ENCODE measurements at regions not wholly inside any gene's neighbourhood (a gene's known extent, or its start where the extent isn't known, plus 50 kb on each side); places are given as distances from the start of the nearest gene placed in this dataset.

DNA sequence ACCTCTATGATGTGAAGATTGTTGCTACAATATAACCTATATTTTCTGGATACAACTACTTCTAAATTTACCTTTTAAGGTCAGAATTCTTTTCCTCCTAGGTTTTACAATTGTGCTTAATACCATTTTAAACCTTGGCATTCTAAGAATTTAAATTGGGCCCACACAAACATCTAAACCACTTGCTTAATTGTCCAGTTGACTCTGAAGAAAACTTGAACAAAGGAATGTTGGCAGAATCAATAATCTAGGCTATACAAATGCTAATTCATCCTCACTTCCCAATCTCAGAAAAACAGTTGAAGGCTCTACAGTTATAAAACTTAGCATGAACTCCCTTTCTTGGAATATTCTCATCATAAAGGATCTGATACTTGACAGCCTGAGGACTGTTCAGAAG lies 84.3 kb downstream of the RPRM start:
- no peak overlapping the region for H2AFZ ChIP-seq (ENCODE audit: low read length)
- no peaks in the 10 kb centered on the region for H4K20me1 ChIP-seq (ENCODE audit: control insufficient read depth, extremely low read depth, insufficient read depth, low read length)
- H3K4me3 ChIP-seq (replicated peaks in 1 of 4; ENCODE audit: control extremely low read depth in 1 of 4, insufficient read depth in 1 of 4, low read depth in 3 of 4, low read length in 4 of 4) = no peak overlapping the region
- no peak overlapping the region for H3K4me2 ChIP-seq (ENCODE audit: extremely low read depth, insufficient read depth, low read length)
- no peaks in the 10 kb centered on the region for H3K79me2 ChIP-seq (ENCODE audit: control insufficient read depth, insufficient read depth, low read length)
- no peaks in the 10 kb centered on the region for H3K4me1 ChIP-seq (ENCODE audit: control insufficient read depth, extremely low read depth, insufficient read depth, low read length)
- H3K9me3 ChIP-seq (ENCODE audit: control insufficient read depth, insufficient read depth, low read depth, low read length) = no peaks in the 10 kb centered on the region
- peak in 1 of 2 donors; percentile 18 for DNase-seq (ENCODE audit: low read depth in 2 of 2)
- no peaks in the 10 kb centered on the region for H3K27me3 ChIP-seq (ENCODE audit: control insufficient read depth, insufficient read depth, low read length)
- no peaks in the 10 kb centered on the region for H3K36me3 ChIP-seq (ENCODE audit: control insufficient read depth, insufficient read depth, low read length)
- no peak for TF ChIP-seq EZH2 (IDR thresholded peaks at IDR 0.05; ENCODE audit: low read length, missing control alignments)
- TF ChIP-seq, protein P1, sequence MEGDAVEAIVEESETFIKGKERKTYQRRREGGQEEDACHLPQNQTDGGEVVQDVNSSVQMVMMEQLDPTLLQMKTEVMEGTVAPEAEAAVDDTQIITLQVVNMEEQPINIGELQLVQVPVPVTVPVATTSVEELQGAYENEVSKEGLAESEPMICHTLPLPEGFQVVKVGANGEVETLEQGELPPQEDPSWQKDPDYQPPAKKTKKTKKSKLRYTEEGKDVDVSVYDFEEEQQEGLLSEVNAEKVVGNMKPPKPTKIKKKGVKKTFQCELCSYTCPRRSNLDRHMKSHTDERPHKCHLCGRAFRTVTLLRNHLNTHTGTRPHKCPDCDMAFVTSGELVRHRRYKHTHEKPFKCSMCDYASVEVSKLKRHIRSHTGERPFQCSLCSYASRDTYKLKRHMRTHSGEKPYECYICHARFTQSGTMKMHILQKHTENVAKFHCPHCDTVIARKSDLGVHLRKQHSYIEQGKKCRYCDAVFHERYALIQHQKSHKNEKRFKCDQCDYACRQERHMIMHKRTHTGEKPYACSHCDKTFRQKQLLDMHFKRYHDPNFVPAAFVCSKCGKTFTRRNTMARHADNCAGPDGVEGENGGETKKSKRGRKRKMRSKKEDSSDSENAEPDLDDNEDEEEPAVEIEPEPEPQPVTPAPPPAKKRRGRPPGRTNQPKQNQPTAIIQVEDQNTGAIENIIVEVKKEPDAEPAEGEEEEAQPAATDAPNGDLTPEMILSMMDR (conservative IDR thresholded peaks at IDR 0.05 in 1 of 2, IDR thresholded peaks at IDR 0.05 in 1 of 2; ENCODE audit: low read depth in 1 of 2, low read length in 2 of 2) = no peak
- H3K9ac ChIP-seq (ENCODE audit: insufficient read depth, low read length) = no peak overlapping the region
- H3K27ac ChIP-seq (ENCODE audit: insufficient read depth, low read length) = no peak overlapping the region

DNA sequence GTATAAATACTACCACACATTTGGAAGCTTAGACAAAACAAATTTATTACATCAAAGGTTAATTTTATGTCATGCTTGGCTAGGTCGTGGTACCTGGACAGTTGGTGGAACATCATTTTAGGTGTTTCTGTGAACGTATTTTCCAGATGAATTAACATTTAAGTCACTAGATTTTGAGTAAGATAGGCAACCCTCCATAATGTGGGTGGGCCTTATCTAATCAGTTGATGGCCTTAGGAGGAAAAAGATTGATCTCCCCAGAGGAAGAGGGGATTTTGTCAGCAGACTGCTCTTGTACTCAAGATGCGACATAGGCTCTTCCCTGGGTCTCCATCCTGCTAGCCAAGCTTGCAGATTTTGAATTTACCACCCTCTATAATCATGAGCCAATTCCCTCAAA lies 85.0 kb downstream of the RPRM start:
- H3K4me1 ChIP-seq (ENCODE audit: control insufficient read depth, extremely low read depth, insufficient read depth, low read length) = no peaks in the 10 kb centered on the region
- no peak overlapping the region for H3K27ac ChIP-seq (ENCODE audit: insufficient read depth, low read length)
- no peak for DNase-seq (ENCODE audit: low read depth in 2 of 2)
- no peak overlapping the region for H3K4me3 ChIP-seq (replicated peaks in 1 of 4; ENCODE audit: control extremely low read depth in 1 of 4, insufficient read depth in 1 of 4, low read depth in 3 of 4, low read length in 4 of 4)
- no peak overlapping the region for H3K9ac ChIP-seq (ENCODE audit: insufficient read depth, low read length)
- no peaks in the 10 kb centered on the region for H3K79me2 ChIP-seq (ENCODE audit: control insufficient read depth, insufficient read depth, low read length)
- H4K20me1 ChIP-seq (ENCODE audit: control insufficient read depth, extremely low read depth, insufficient read depth, low read length) = no peaks in the 10 kb centered on the region
- no peak overlapping the region for H3K4me2 ChIP-seq (ENCODE audit: extremely low read depth, insufficient read depth, low read length)
- no peaks in the 10 kb centered on the region for H3K9me3 ChIP-seq (ENCODE audit: control insufficient read depth, insufficient read depth, low read depth, low read length)
- no peaks in the 10 kb centered on the region for H3K36me3 ChIP-seq (ENCODE audit: control insufficient read depth, insufficient read depth, low read length)
- H2AFZ ChIP-seq (ENCODE audit: low read length) = no peak overlapping the region
- no peaks in the 10 kb centered on the region for H3K27me3 ChIP-seq (ENCODE audit: control insufficient read depth, insufficient read depth, low read length)
- no peak for TF ChIP-seq EZH2 (IDR thresholded peaks at IDR 0.05; ENCODE audit: low read length, missing control alignments)
- TF ChIP-seq, protein P1 (conservative IDR thresholded peaks at IDR 0.05 in 1 of 2, IDR thresholded peaks at IDR 0.05 in 1 of 2; ENCODE audit: low read depth in 1 of 2, low read length in 2 of 2) = no peak

DNA sequence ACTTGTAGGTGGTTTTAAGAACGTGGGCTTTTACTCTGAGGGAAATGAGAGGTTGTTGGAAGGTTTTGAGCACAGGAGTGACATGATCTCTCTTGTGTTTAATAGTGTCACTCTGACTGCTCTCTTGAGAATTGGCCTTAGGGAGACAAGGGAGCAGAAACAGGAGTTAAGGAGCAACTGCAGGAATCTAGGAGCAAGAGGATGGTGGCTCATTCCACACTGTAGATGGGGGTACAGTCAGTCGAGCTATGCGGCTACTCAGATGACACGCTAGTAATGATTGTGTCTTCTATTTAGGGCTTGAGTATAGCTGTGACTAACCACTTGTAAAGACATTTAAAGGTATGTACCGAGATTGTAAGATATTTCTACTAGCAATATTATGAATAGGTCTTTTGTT lies 87.4 kb downstream of the RPRM start:
- Histone ChIP-seq H3K4me2 (ENCODE audit: extremely low read depth, insufficient read depth, low read length) (no peak overlapping the region), H2AFZ (ENCODE audit: low read length) (no peak overlapping the region), H3K9me3 (ENCODE audit: control insufficient read depth, insufficient read depth, low read depth, low read length) (no peaks in the 10 kb centered on the region), H3K79me2 (ENCODE audit: control insufficient read depth, insufficient read depth, low read length) (no peaks in the 10 kb centered on the region), H4K20me1 (ENCODE audit: control insufficient read depth, extremely low read depth, insufficient read depth, low read length) (no peaks in the 10 kb centered on the region), H3K36me3 (ENCODE audit: control insufficient read depth, insufficient read depth, low read length) (no peaks in the 10 kb centered on the region), H3K4me1 (ENCODE audit: control insufficient read depth, extremely low read depth, insufficient read depth, low read length) (no peaks in the 10 kb centered on the region), H3K27me3 (ENCODE audit: control insufficient read depth, insufficient read depth, low read length) (no peaks in the 10 kb centered on the region), H3K27ac (ENCODE audit: insufficient read depth, low read length) (no peak overlapping the region), H3K4me3 (replicated peaks in 1 of 4; ENCODE audit: control extremely low read depth in 1 of 4, insufficient read depth in 1 of 4, low read depth in 3 of 4, low read length in 4 of 4) (no peak overlapping the region), H3K9ac (ENCODE audit: insufficient read depth, low read length) (no peak overlapping the region)
- DNase-seq (ENCODE audit: low read depth in 2 of 2) = peak in 1 of 2 donors; percentile 41
- no peak for TF ChIP-seq EZH2 (IDR thresholded peaks at IDR 0.05; ENCODE audit: low read length, missing control alignments)
- TF ChIP-seq, protein P1 (conservative IDR thresholded peaks at IDR 0.05 in 1 of 2, IDR thresholded peaks at IDR 0.05 in 1 of 2; ENCODE audit: low read depth in 1 of 2, low read length in 2 of 2) = no peak

All from fibroblast of lung (primary cell).